HG03342 (cell line): ENCODE measurements at regions not wholly inside any gene's neighbourhood (a gene's known extent, or its start where the extent isn't known, plus 50 kb on each side); places are given as distances from the start of the nearest gene placed in this dataset.
A peak's percentile ranks its signal among the peaks of the same experiment; 100 is the strongest.
"Not testable (repeated sequence)": the region's sequence is repeated elsewhere in the genome, so short reads cannot be mapped to it uniquely, and the experiment has no call there.

Experiments
- ATAC-seq: cut with Tn5 transposase; IDR thresholded peaks from one replicate; pipeline ENCODE4 v1.9.1; 2021; ENCODE audit warnings: mild to moderate bottlenecking, moderate library complexity; ENCODE audit not compliant: unreplicated experiment

GRCh38 chr10:38356527-38356926, 262.4 kb downstream of the ZNF37A start:
- peak; percentile 43 for ATAC-seq

- ATAC-seq, result not testable (repeated sequence)
Measured at GRCh38 chr10:38362514-38362913, 268.4 kb downstream of the ZNF37A start.

GRCh38 chr10:38364073-38364472, 269.9 kb downstream of the ZNF37A start:
- not testable (repeated sequence) for ATAC-seq

- ATAC-seq, result not testable (repeated sequence)
Measured at GRCh38 chr10:38365917-38366316, 271.8 kb downstream of the ZNF37A start.

GRCh38 chr10:38383800-38384199, 289.7 kb downstream of the ZNF37A start:
- ATAC-seq, result not testable (repeated sequence)

GRCh38 chr10:38386869-38387268, 292.7 kb downstream of the ZNF37A start:
- ATAC-seq, result not testable (repeated sequence)

GRCh38 chr10:38390725-38391124, 296.6 kb downstream of the ZNF37A start:
- ATAC-seq, result peak; percentile 66

- ATAC-seq, result not testable (repeated sequence)
Measured at GRCh38 chr10:38395465-38395864, 301.3 kb downstream of the ZNF37A start.

GRCh38 chr10:38396178-38396954, 302.2 kb downstream of the ZNF37A start:
- peak; percentile 62 for ATAC-seq

GRCh38 chr10:38401565-38401964, 307.4 kb downstream of the ZNF37A start:
- ATAC-seq, result not testable (repeated sequence)

- ATAC-seq, result peak; percentile 99
Measured at GRCh38 chr10:38402442-38403346, 308.6 kb downstream of the ZNF37A start.

- not testable (repeated sequence) for ATAC-seq
Measured at GRCh38 chr10:38403347-38404117, 309.4 kb downstream of the ZNF37A start.

GRCh38 chr10:38423634-38424033, 329.5 kb downstream of the ZNF37A start:
- ATAC-seq, result not testable (repeated sequence)

- not testable (repeated sequence) for ATAC-seq
Measured at GRCh38 chr10:38430242-38430641, 336.1 kb downstream of the ZNF37A start.

GRCh38 chr10:38437359-38437758, 343.2 kb downstream of the ZNF37A start:
- not testable (repeated sequence) for ATAC-seq

GRCh38 chr10:38448614-38449355, 354.6 kb downstream of the ZNF37A start:
- not testable (repeated sequence) for ATAC-seq

- not testable (repeated sequence) for ATAC-seq
Measured at GRCh38 chr10:38449618-38450017, 355.5 kb downstream of the ZNF37A start.

GRCh38 chr10:38450372-38451057, 356.4 kb downstream of the ZNF37A start:
- ATAC-seq, result not testable (repeated sequence)

GRCh38 chr10:38451306-38451967, 357.3 kb downstream of the ZNF37A start:
- not testable (repeated sequence) for ATAC-seq
